Dermis microvascular lymphatic vessel endothelial cell (primary cell): ENCODE measurements at regions not wholly inside any gene's neighbourhood (a gene's known extent, or its start where the extent isn't known, plus 50 kb on each side); places are given as distances from the start of the nearest gene placed in this dataset.

Experiments
- DNase-seq, 2 donors: peaks; one replicate each; pipeline versions ENCODE4 v3.0.0 to v3.0.0-alpha.2; 2010; ENCODE audit warnings: low read depth in 2 of 2

GRCh38 chr3:146839727-146840375 is 234.7 kb upstream of the PLSCR5 start:
- DNase-seq: no peak

GRCh38 chr3:146838221-146838620 is 233.1 kb upstream of the PLSCR5 start:
- no peak for DNase-seq

- DNase-seq: no peak
Observed at GRCh38 chr3:146834917-146835316, 229.8 kb upstream of the PLSCR5 start.

- DNase-seq: no peak
Observed at GRCh38 chr3:146832857-146833458, 227.8 kb upstream of the PLSCR5 start.

GRCh38 chr3:146831659-146832058 is 226.5 kb upstream of the PLSCR5 start:
- no peak for DNase-seq

- no peak for DNase-seq
Observed at GRCh38 chr3:146830231-146830630, 225.1 kb upstream of the PLSCR5 start.

GRCh38 chr3:146827836-146828235 is 222.7 kb upstream of the PLSCR5 start:
- no peak for DNase-seq

GRCh38 chr3:146823622-146824021 is 218.5 kb upstream of the PLSCR5 start:
- DNase-seq: no peak

GRCh38 chr3:146818866-146819265 is 213.7 kb upstream of the PLSCR5 start:
- no peak for DNase-seq

- no peak for DNase-seq
Observed at GRCh38 chr3:146818301-146818700, 213.2 kb upstream of the PLSCR5 start.

GRCh38 chr3:146817704-146818103 is 212.6 kb upstream of the PLSCR5 start:
- DNase-seq: peak; percentile 3 to 36

- DNase-seq: no peak
Observed at GRCh38 chr3:146814601-146815315, 209.6 kb upstream of the PLSCR5 start.

GRCh38 chr3:146813496-146813895 is 208.3 kb upstream of the PLSCR5 start:
- no peak for DNase-seq

GRCh38 chr3:146803745-146804144 is 198.6 kb upstream of the PLSCR5 start:
- peak in 1 of 2 donors; percentile 73 for DNase-seq

GRCh38 chr3:146801492-146801891 is 196.3 kb upstream of the PLSCR5 start:
- DNase-seq: no peak

GRCh38 chr3:146800484-146800883 is 195.3 kb upstream of the PLSCR5 start:
- no peak for DNase-seq

GRCh38 chr3:146796078-146796477 is 190.9 kb upstream of the PLSCR5 start:
- no peak for DNase-seq

GRCh38 chr3:146783446-146783845 is 178.3 kb upstream of the PLSCR5 start:
- DNase-seq: no peak

- DNase-seq: no peak
Observed at GRCh38 chr3:146781606-146782005, 176.5 kb upstream of the PLSCR5 start.

- no peak for DNase-seq
Observed at GRCh38 chr3:146781059-146781458, 175.9 kb upstream of the PLSCR5 start.

- DNase-seq: no peak
Observed at GRCh38 chr3:146780251-146780650, 175.1 kb upstream of the PLSCR5 start.

- no peak for DNase-seq
Observed at GRCh38 chr3:146777941-146778340, 172.8 kb upstream of the PLSCR5 start.

GRCh38 chr3:146772211-146772743 is 167.1 kb upstream of the PLSCR5 start:
- DNase-seq: no peak
